Activated CD4-positive, alpha-beta T cell treated with anti-CD3 and anti-CD28 coated beads, Interleukin-2, amount 50 U/mL, for 1 hour (primary cell): ENCODE measurements at regions not wholly inside any gene's neighbourhood (a gene's known extent, or its start where the extent isn't known, plus 50 kb on each side); places are given as distances from the start of the nearest gene placed in this dataset.
"Not testable (repeated sequence)": the region's sequence is repeated elsewhere in the genome, so short reads cannot be mapped to it uniquely, and the experiment has no call there.

Source experiments
- DNase-seq: peaks from one replicate; pipeline ENCODE4 v3.0.0-alpha.2; 2020

GRCh38 chr2:190150413-190150812, 87.9 kb upstream of the MSTN start:
- DNase-seq = no peak

GRCh38 chr2:190149908-190150307, 87.4 kb upstream of the MSTN start:
- DNase-seq = no peak

GRCh38 chr2:190149200-190149599, 86.7 kb upstream of the MSTN start:
- DNase-seq = no peak

- DNase-seq = not testable (repeated sequence)
Measured at GRCh38 chr2:190146109-190146508, 83.6 kb upstream of the MSTN start.

- not testable (repeated sequence) for DNase-seq
Measured at GRCh38 chr2:190140474-190140873, 77.9 kb upstream of the MSTN start.

GRCh38 chr2:190139371-190139770, 76.8 kb upstream of the MSTN start:
- DNase-seq = no peak

- no peak for DNase-seq
Measured at GRCh38 chr2:190138032-190138431, 75.5 kb upstream of the MSTN start.

- no peak for DNase-seq
Measured at GRCh38 chr2:190137561-190137960, 75.0 kb upstream of the MSTN start.

- DNase-seq = no peak
Measured at GRCh38 chr2:190136825-190137224, 74.3 kb upstream of the MSTN start.

- no peak for DNase-seq
Measured at GRCh38 chr2:190136259-190136658, 73.7 kb upstream of the MSTN start.

GRCh38 chr2:190129421-190130199, 67.1 kb upstream of the MSTN start:
- no peak for DNase-seq

GRCh38 chr2:190127651-190128050, 65.1 kb upstream of the MSTN start:
- DNase-seq = no peak

- no peak for DNase-seq
Measured at GRCh38 chr2:190126798-190127197, 64.3 kb upstream of the MSTN start.

- DNase-seq = no peak
Measured at GRCh38 chr2:190123956-190124355, 61.4 kb upstream of the MSTN start.

GRCh38 chr2:190121971-190122370, 59.4 kb upstream of the MSTN start:
- no peak for DNase-seq

- DNase-seq = no peak
Measured at GRCh38 chr2:190121305-190121704, 58.8 kb upstream of the MSTN start.

- no peak for DNase-seq
Measured at GRCh38 chr2:190119923-190120590, 57.5 kb upstream of the MSTN start.

- DNase-seq = peak; percentile 2
Measured at GRCh38 chr2:190119257-190119656, 56.7 kb upstream of the MSTN start.

- DNase-seq = no peak
Measured at GRCh38 chr2:190117305-190117704, 54.8 kb upstream of the MSTN start.

- DNase-seq = no peak
Measured at GRCh38 chr2:190113000-190113399, 50.5 kb upstream of the MSTN start.
